ENCODE measurements at regions not wholly inside any gene's neighbourhood (a gene's known extent, or its start where the extent isn't known, plus 50 kb on each side); places are given as distances from the start of the nearest gene placed in this dataset.

- Histone ChIP-seq H3K4me3 (ENCODE audit: low read depth in 2 of 2, low read length in 2 of 2) (no peak overlapping the region), H3K4me1 (ENCODE audit: control insufficient read depth, insufficient read depth, low read length) (no peaks in the 10 kb centered on the region), H3K27me3 (ENCODE audit: control insufficient read depth, insufficient read depth, low read length) (no peaks in the 10 kb centered on the region), H3K36me3 (ENCODE audit: control insufficient read depth, insufficient read depth, low read length) (no peaks in the 10 kb centered on the region), H3K9me3 (ENCODE audit: control insufficient read depth, insufficient read depth, low read depth, low read length) (no peaks in the 10 kb centered on the region), H3K27ac (ENCODE audit: low read length) (no peak overlapping the region)
- TF ChIP-seq, protein P1, sequence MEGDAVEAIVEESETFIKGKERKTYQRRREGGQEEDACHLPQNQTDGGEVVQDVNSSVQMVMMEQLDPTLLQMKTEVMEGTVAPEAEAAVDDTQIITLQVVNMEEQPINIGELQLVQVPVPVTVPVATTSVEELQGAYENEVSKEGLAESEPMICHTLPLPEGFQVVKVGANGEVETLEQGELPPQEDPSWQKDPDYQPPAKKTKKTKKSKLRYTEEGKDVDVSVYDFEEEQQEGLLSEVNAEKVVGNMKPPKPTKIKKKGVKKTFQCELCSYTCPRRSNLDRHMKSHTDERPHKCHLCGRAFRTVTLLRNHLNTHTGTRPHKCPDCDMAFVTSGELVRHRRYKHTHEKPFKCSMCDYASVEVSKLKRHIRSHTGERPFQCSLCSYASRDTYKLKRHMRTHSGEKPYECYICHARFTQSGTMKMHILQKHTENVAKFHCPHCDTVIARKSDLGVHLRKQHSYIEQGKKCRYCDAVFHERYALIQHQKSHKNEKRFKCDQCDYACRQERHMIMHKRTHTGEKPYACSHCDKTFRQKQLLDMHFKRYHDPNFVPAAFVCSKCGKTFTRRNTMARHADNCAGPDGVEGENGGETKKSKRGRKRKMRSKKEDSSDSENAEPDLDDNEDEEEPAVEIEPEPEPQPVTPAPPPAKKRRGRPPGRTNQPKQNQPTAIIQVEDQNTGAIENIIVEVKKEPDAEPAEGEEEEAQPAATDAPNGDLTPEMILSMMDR (IDR thresholded peaks at IDR 0.05): no peak
- no peak for TF ChIP-seq POLR2AphosphoS5 (IDR thresholded peaks at IDR 0.05; ENCODE audit: low read depth, low read length)
- no peak for TF ChIP-seq TCF7L2 (IDR thresholded peaks at IDR 0.05; ENCODE audit: low read depth, low read length)
- TF ChIP-seq, protein P2, sequence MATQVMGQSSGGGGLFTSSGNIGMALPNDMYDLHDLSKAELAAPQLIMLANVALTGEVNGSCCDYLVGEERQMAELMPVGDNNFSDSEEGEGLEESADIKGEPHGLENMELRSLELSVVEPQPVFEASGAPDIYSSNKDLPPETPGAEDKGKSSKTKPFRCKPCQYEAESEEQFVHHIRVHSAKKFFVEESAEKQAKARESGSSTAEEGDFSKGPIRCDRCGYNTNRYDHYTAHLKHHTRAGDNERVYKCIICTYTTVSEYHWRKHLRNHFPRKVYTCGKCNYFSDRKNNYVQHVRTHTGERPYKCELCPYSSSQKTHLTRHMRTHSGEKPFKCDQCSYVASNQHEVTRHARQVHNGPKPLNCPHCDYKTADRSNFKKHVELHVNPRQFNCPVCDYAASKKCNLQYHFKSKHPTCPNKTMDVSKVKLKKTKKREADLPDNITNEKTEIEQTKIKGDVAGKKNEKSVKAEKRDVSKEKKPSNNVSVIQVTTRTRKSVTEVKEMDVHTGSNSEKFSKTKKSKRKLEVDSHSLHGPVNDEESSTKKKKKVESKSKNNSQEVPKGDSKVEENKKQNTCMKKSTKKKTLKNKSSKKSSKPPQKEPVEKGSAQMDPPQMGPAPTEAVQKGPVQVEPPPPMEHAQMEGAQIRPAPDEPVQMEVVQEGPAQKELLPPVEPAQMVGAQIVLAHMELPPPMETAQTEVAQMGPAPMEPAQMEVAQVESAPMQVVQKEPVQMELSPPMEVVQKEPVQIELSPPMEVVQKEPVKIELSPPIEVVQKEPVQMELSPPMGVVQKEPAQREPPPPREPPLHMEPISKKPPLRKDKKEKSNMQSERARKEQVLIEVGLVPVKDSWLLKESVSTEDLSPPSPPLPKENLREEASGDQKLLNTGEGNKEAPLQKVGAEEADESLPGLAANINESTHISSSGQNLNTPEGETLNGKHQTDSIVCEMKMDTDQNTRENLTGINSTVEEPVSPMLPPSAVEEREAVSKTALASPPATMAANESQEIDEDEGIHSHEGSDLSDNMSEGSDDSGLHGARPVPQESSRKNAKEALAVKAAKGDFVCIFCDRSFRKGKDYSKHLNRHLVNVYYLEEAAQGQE (IDR thresholded peaks at IDR 0.05; ENCODE audit: insufficient read depth in 1 of 2, low read depth in 2 of 2, low read length in 1 of 2): no peak
- no peak for TF ChIP-seq SIN3A (IDR thresholded peaks at IDR 0.05; ENCODE audit: borderline replicate concordance, insufficient read depth, low read depth, low read length)
- CTCF ChIA-PET: no interaction called here
- in situ Hi-C loops (cut with HindIII; ENCODE audit: low pct_unique_long_range_greater_than_20kb, low sequenced_read_pairs): no loop called here
- ATAC-seq (no peak), DNase-seq (ENCODE audit: low read depth, low spot score) (no peak)
- intact Hi-C loops (cut with micrococcal nuclease; ENCODE audit: unreplicated experiment): no loop called here
- BruUV-seq (replicated peaks): no TSS peak
- POLR2A ChIA-PET: no interaction called here
These were observed 764.7 kb upstream of the FRG1 start for GRCh38 chr4:189176002-189176401.

- Histone ChIP-seq H3K27ac (ENCODE audit: low read length) (no peak overlapping the region), H3K9me3 (ENCODE audit: control insufficient read depth, insufficient read depth, low read depth, low read length) (no peaks in the 10 kb centered on the region), H3K4me3 (ENCODE audit: low read depth in 2 of 2, low read length in 2 of 2) (no peak overlapping the region), H3K27me3 (ENCODE audit: control insufficient read depth, insufficient read depth, low read length) (no peaks in the 10 kb centered on the region), H3K36me3 (ENCODE audit: control insufficient read depth, insufficient read depth, low read length) (no peaks in the 10 kb centered on the region), H3K4me1 (ENCODE audit: control insufficient read depth, insufficient read depth, low read length) (no peaks in the 10 kb centered on the region)
- TF ChIP-seq TCF7L2 (IDR thresholded peaks at IDR 0.05; ENCODE audit: low read depth, low read length) (no peak), POLR2AphosphoS5 (IDR thresholded peaks at IDR 0.05; ENCODE audit: low read depth, low read length) (no peak), SIN3A (IDR thresholded peaks at IDR 0.05; ENCODE audit: borderline replicate concordance, insufficient read depth, low read depth, low read length) (no peak)
- TF ChIP-seq, protein P1 (IDR thresholded peaks at IDR 0.05): no peak
- TF ChIP-seq, protein P2 (IDR thresholded peaks at IDR 0.05; ENCODE audit: insufficient read depth in 1 of 2, low read depth in 2 of 2, low read length in 1 of 2): no peak
- in situ Hi-C loops (cut with HindIII; ENCODE audit: low pct_unique_long_range_greater_than_20kb, low sequenced_read_pairs) (no loop called here), intact Hi-C loops (cut with micrococcal nuclease; ENCODE audit: unreplicated experiment) (no loop called here)
- ChIA-PET POLR2A (no interaction called here), CTCF (no interaction called here)
- no peak for DNase-seq (ENCODE audit: low read depth, low spot score)
- BruUV-seq (replicated peaks): no TSS peak
- ATAC-seq: no peak
These were observed 763.5 kb upstream of the FRG1 start for GRCh38 chr4:189177130-189177529.
